ENCODE measurements at regions not wholly inside any gene's neighbourhood (a gene's known extent, or its start where the extent isn't known, plus 50 kb on each side); places are given as distances from the start of the nearest gene placed in this dataset.

DNA sequence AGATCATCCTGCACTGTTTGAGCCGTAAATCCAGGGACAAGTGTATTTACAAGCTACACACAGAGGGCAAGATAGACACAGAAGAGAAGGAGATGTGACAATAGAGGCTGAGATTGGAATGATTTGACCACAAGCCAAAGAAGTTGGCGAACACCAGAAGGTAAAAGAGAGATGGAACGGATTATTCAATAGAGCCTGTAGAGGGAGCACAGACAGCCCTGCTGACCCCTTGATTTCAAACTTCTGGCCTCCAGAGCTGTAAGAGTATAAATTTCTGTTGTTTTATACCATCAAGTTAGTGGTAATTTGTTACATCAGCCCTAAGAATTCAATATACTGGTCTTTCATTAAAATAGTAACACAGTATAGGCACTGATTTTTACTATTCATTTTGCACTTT lies 447.8 kb downstream of the FAT4 start:
- H3K36me3 Mint-ChIP-seq, result no peaks in the 10 kb centered on the region
- no peaks in the 10 kb centered on the region for H3K27me3 Mint-ChIP-seq
- ATAC-seq (replicated peaks) (no peak), DNase-seq (no peak)
- H3K4me3 Mint-ChIP-seq, result no peak overlapping the region
- H3K9me3 Mint-ChIP-seq, result no peaks in the 10 kb centered on the region
- H3K4me1 Mint-ChIP-seq, result no peaks in the 10 kb centered on the region
- H3K27ac Mint-ChIP-seq, result no peak overlapping the region

- no peak overlapping the region for H3K4me3 Mint-ChIP-seq
- no peaks in the 10 kb centered on the region for H3K27me3 Mint-ChIP-seq
- H3K27ac Mint-ChIP-seq, result no peak overlapping the region
- no peaks in the 10 kb centered on the region for H3K36me3 Mint-ChIP-seq
- H3K4me1 Mint-ChIP-seq, result no peaks in the 10 kb centered on the region
- DNase-seq (no peak), ATAC-seq (replicated peaks) (no peak)
- H3K9me3 Mint-ChIP-seq, result no peaks in the 10 kb centered on the region
These were observed 451.2 kb downstream of the FAT4 start for GRCh38 chr4:125765941-125766340.

GRCh38 chr4:125770814-125771398 lies 456.2 kb downstream of the FAT4 start:
- Mint-ChIP-seq H3K9me3 (peaks cover 3 to 5% of the 10 kb centered on the region in 2 donors), H3K4me1 (no peaks in the 10 kb centered on the region), H3K4me3 (no peak overlapping the region), H3K27me3 (no peaks in the 10 kb centered on the region), H3K27ac (no peak overlapping the region), H3K36me3 (no peaks in the 10 kb centered on the region)
- no peak for DNase-seq
- no peak for ATAC-seq (replicated peaks)

DNA sequence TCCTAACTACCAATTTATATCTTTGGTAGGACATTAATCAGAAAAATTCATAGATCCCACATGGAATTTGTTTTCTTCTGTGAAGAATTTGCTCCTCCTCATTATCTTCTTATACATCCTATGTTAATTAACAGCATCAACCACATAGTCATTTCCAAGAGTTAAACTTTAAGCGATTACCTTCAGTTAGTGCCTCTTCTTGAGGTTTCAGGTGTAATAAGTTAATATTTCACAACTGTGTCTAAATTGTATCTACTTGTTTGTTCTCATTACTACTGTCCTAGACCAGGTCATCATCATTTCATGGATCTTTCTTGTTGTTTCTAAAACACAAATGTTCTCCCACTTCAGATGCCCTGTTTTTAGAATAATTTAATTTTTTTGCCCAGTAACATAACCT lies 457.9 kb downstream of the FAT4 start:
- ATAC-seq (replicated peaks) (no peak), DNase-seq (no peak)
- no peak overlapping the region for H3K27ac Mint-ChIP-seq
- H3K4me3 Mint-ChIP-seq, result no peak overlapping the region
- H3K4me1 Mint-ChIP-seq, result no peaks in the 10 kb centered on the region
- peaks cover 5 to 8% of the 10 kb centered on the region in 2 donors for H3K9me3 Mint-ChIP-seq
- H3K27me3 Mint-ChIP-seq, result no peaks in the 10 kb centered on the region
- no peaks in the 10 kb centered on the region for H3K36me3 Mint-ChIP-seq

DNA sequence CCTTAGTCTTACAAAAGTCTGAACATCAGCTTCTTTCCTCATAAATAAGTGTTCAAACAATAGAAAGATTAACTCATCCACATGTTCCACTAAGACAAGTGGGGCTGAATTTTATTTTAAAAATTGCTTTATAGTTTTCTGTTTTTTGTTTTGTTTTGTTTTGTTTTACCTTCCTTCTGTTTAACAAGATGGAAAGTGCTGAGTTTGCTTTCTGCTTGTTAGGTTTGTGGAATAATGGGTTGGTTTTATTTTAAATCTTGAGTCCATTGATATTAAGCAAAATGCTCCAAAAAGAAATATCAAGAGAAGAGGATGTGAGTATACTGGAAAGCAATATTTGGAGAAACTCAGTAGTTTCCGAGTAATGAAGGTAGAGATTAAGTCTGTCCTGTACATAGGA lies 458.7 kb downstream of the FAT4 start:
- H3K27me3 Mint-ChIP-seq, result no peaks in the 10 kb centered on the region
- no peak overlapping the region for H3K4me3 Mint-ChIP-seq
- H3K9me3 Mint-ChIP-seq, result peaks cover 5 to 8% of the 10 kb centered on the region in 2 donors
- no peaks in the 10 kb centered on the region for H3K36me3 Mint-ChIP-seq
- ATAC-seq (replicated peaks) (no peak), DNase-seq (no peak)
- H3K27ac Mint-ChIP-seq, result no peak overlapping the region
- no peaks in the 10 kb centered on the region for H3K4me1 Mint-ChIP-seq

- no peaks in the 10 kb centered on the region for H3K4me1 Mint-ChIP-seq
- H3K4me3 Mint-ChIP-seq, result no peak overlapping the region
- no peak for DNase-seq
- H3K9me3 Mint-ChIP-seq, result peaks cover 5 to 8% of the 10 kb centered on the region in 2 donors
- H3K27ac Mint-ChIP-seq, result no peak overlapping the region
- H3K36me3 Mint-ChIP-seq, result no peaks in the 10 kb centered on the region
- ATAC-seq (replicated peaks), result no peak
- no peaks in the 10 kb centered on the region for H3K27me3 Mint-ChIP-seq
These were observed 459.2 kb downstream of the FAT4 start for GRCh38 chr4:125773931-125774330.

- H3K27ac Mint-ChIP-seq, result no peak overlapping the region
- H3K4me1 Mint-ChIP-seq, result no peaks in the 10 kb centered on the region
- peaks cover 5 to 10% of the 10 kb centered on the region in 2 donors for H3K9me3 Mint-ChIP-seq
- H3K27me3 Mint-ChIP-seq, result no peaks in the 10 kb centered on the region
- no peaks in the 10 kb centered on the region for H3K36me3 Mint-ChIP-seq
- no peak overlapping the region for H3K4me3 Mint-ChIP-seq
- ATAC-seq (replicated peaks) (no peak), DNase-seq (no peak)
These were observed 461.4 kb downstream of the FAT4 start for GRCh38 chr4:125776146-125776545.

DNA sequence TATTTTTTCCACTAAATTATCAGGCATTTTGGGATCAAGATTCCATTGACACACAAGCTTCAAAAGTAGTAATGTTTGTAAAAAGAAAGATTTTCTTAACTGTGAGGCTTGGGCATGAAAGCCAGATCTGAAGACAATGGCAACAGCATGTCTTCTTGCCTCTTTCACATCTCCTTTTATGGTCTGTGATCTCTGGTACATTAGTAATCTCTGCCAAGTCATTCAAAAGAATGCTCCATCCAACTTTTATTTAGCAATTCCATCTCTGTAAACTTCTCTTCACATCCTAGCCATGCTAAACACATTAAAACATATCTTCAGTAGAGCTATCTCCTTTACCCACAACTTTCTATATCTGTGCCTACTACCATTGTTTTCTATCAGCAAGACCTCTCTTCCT lies 465.4 kb downstream of the FAT4 start:
- peaks cover 5 to 7% of the 10 kb centered on the region in 2 donors for H3K9me3 Mint-ChIP-seq
- H3K36me3 Mint-ChIP-seq, result no peaks in the 10 kb centered on the region
- H3K27me3 Mint-ChIP-seq, result no peaks in the 10 kb centered on the region
- no peaks in the 10 kb centered on the region for H3K4me1 Mint-ChIP-seq
- no peak overlapping the region for H3K27ac Mint-ChIP-seq
- DNase-seq, result no peak
- ATAC-seq (replicated peaks), result no peak
- no peak overlapping the region for H3K4me3 Mint-ChIP-seq

DNA sequence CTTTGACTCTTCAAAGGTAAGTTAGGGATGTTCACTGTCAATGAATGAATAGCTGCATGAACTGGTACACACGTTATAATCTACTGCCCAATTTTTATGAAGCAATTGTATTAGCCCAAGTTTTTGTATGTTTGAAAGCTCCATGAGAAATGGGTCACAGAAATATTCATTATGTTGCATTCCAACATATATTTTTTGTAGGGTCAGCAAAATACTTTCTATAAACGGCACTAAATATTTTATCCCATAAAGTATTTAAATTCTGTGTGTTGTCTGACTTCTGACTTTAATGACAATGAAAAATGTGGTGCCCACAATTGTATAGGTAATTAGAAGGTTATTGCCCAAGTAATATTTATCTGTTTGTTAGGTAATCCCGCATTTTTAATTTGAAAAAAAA lies 466.0 kb downstream of the FAT4 start:
- Mint-ChIP-seq H3K4me3 (no peak overlapping the region), H3K9me3 (peaks cover 1 to 7% of the 10 kb centered on the region in 2 donors), H3K27me3 (no peaks in the 10 kb centered on the region), H3K27ac (no peak overlapping the region), H3K4me1 (no peaks in the 10 kb centered on the region), H3K36me3 (no peaks in the 10 kb centered on the region)
- DNase-seq, result no peak
- ATAC-seq (replicated peaks), result no peak

GRCh38 chr4:125781651-125782050 lies 466.9 kb downstream of the FAT4 start:
- H3K4me1 Mint-ChIP-seq, result no peaks in the 10 kb centered on the region
- peaks cover 0 to 6% of the 10 kb centered on the region in 2 donors for H3K9me3 Mint-ChIP-seq
- H3K27me3 Mint-ChIP-seq, result no peaks in the 10 kb centered on the region
- H3K27ac Mint-ChIP-seq, result no peak overlapping the region
- no peak for DNase-seq
- H3K4me3 Mint-ChIP-seq, result no peak overlapping the region
- H3K36me3 Mint-ChIP-seq, result no peaks in the 10 kb centered on the region
- ATAC-seq (replicated peaks), result no peak

DNA sequence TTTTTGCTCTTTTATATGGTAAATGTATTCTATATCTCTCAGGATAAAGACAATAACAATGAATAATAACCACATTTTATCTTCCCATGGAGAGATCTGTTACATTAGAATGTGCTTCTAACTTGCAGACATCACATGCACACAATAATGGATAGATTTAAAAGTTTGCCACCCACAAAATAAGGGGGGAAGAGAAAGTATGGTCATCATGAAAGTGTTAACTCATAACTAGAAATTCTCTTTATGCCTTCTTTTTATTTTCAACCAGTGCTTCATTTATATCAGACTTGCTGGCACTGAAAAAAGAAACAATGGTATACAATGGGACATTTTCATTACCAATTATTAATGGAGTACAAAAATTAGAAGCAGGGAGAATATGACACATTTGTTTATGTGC lies 470.0 kb downstream of the FAT4 start:
- Mint-ChIP-seq H3K27ac (no peak overlapping the region), H3K4me1 (no peaks in the 10 kb centered on the region), H3K9me3 (peaks cover 0 to 2% of the 10 kb centered on the region in 2 donors), H3K4me3 (no peak overlapping the region), H3K36me3 (no peaks in the 10 kb centered on the region), H3K27me3 (no peaks in the 10 kb centered on the region)
- DNase-seq, result no peak
- no peak for ATAC-seq (replicated peaks)

- ATAC-seq (replicated peaks) (no peak), DNase-seq (no peak)
- H3K27me3 Mint-ChIP-seq, result no peaks in the 10 kb centered on the region
- no peaks in the 10 kb centered on the region for H3K4me1 Mint-ChIP-seq
- H3K36me3 Mint-ChIP-seq, result no peaks in the 10 kb centered on the region
- H3K9me3 Mint-ChIP-seq, result peaks cover 0 to 2% of the 10 kb centered on the region in 2 donors
- H3K27ac Mint-ChIP-seq, result no peak overlapping the region
- H3K4me3 Mint-ChIP-seq, result no peak overlapping the region
These were observed 473.0 kb downstream of the FAT4 start for GRCh38 chr4:125787707-125788106.

DNA sequence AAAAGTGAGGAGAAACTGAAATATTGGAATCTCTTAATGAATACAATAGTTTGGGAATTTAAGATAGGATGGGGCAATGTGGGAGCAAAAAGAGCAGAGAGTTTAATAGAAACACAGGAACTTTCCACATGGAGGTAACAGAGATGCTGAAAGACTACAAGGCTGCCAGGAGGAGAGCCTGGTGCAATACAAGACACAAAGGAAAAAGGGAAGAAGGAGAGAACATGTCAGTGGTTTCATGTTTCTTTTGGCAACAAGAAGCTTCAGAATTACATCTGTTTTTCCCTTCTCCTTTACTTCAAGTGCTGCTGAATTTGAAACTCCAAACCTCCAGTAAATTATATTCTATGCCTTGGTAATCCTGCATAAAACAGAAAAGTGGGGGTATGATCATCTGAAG lies 474.3 kb downstream of the FAT4 start:
- ATAC-seq (replicated peaks) (no peak), DNase-seq (no peak)
- Mint-ChIP-seq H3K27me3 (no peaks in the 10 kb centered on the region), H3K9me3 (peaks cover 0 to 2% of the 10 kb centered on the region in 2 donors), H3K36me3 (no peaks in the 10 kb centered on the region), H3K27ac (no peak overlapping the region), H3K4me1 (no peaks in the 10 kb centered on the region), H3K4me3 (no peak overlapping the region)

DNA sequence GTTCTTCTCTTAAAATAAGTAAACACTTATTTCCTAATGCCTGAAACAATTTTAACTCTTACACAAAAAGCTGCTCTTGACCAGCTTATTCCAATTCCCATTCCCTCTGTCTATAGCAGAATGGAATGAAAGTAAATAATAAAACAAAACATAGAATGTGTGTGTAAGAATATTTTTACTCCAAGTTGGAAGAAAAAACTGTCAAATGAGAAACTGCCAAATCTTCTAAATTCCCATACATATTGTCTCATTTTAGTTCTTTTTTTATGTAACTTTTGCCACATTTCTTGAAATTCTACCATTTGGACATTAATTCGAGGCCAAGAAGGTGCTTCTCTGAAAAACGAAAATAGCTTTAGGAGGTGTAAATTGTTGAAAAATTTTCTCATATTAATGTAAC lies 477.1 kb downstream of the FAT4 start:
- Mint-ChIP-seq H3K4me1 (no peaks in the 10 kb centered on the region), H3K27me3 (no peaks in the 10 kb centered on the region), H3K4me3 (no peak overlapping the region), H3K9me3 (peaks cover 0 to 2% of the 10 kb centered on the region in 2 donors), H3K27ac (no peak overlapping the region), H3K36me3 (no peaks in the 10 kb centered on the region)
- no peak for ATAC-seq (replicated peaks)
- no peak for DNase-seq

DNA sequence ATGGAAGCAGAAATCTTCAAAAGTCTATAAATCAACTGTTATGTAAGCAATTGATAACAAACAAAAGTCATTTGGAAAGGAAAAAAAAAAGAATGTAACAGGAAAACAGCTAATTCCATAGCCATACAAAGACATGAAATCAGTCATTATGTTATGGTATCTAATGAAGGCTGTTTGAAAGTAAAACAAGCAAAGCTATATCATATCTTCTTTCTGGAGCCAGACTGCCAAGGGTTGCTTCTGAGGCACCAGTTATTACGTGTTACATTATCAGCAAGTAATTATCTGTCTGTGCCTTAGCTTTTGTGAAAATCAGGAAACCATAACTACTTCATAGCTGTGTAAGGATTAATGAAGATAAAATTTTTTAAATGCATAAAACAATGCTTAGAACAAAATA lies 480.2 kb downstream of the FAT4 start:
- DNase-seq (no peak), ATAC-seq (replicated peaks) (no peak)
- H3K4me1 Mint-ChIP-seq, result no peaks in the 10 kb centered on the region
- H3K4me3 Mint-ChIP-seq, result no peak overlapping the region
- H3K9me3 Mint-ChIP-seq, result no peaks in the 10 kb centered on the region
- H3K27me3 Mint-ChIP-seq, result no peaks in the 10 kb centered on the region
- no peak overlapping the region for H3K27ac Mint-ChIP-seq
- no peaks in the 10 kb centered on the region for H3K36me3 Mint-ChIP-seq

- Mint-ChIP-seq H3K27ac (no peak overlapping the region), H3K4me3 (no peak overlapping the region), H3K27me3 (no peaks in the 10 kb centered on the region), H3K9me3 (no peaks in the 10 kb centered on the region), H3K4me1 (no peaks in the 10 kb centered on the region), H3K36me3 (no peaks in the 10 kb centered on the region)
- no peak for ATAC-seq (replicated peaks)
- no peak for DNase-seq
These were observed 481.4 kb downstream of the FAT4 start for GRCh38 chr4:125796138-125796537.
